Thoracic aorta (tissue), 2 donors: ENCODE measurements at regions not wholly inside any gene's neighbourhood (a gene's known extent, or its start where the extent isn't known, plus 50 kb on each side); places are given as distances from the start of the nearest gene placed in this dataset.

Source experiments
- ATAC-seq: fragments of 150-250 bp; one replicate; pipeline ENCODE4 v1.8.0; 2017; ENCODE audit warnings: low read depth; ENCODE audit not compliant: insufficient number of reproducible peaks, low FRiP score
- DNase-seq: peaks from one replicate; pipeline ENCODE4 v3.0.0-alpha.2; 2020; ENCODE audit warnings: low spot score
- H3K27ac ChIP-seq, 2 donors: fragments of 200-600 bp; sonication (generic); 1 replicate in 1 of 2; 2 replicates in 1 of 2; pipeline ENCODE4 v1.5.1; 2016; ENCODE audit warnings: mild to moderate bottlenecking in 2 of 2, moderate library complexity in 2 of 2
- H3K27me3 ChIP-seq: fragments of 200-600 bp; sonication (generic); replicated peaks from 2 replicates; pipeline ENCODE4 v1.6.0; 2016; ENCODE audit warnings: mild to moderate bottlenecking; ENCODE audit not compliant: insufficient read depth
- H3K36me3 ChIP-seq: fragments of 200-600 bp; sonication (generic); one replicate; pipeline ENCODE4 v1.5.1; 2016
- H3K4me1 ChIP-seq, 2 donors: fragments of 200-600 bp; sonication (generic); 1 replicate in 1 of 2; 2 replicates in 1 of 2; pipeline versions ENCODE4 v1.5.1 to v1.6.0; 2016; ENCODE audit warnings: low read depth in 2 of 2, mild to moderate bottlenecking in 1 of 2; ENCODE audit not compliant: control insufficient read depth in 1 of 2
- H3K4me3 ChIP-seq: fragments of 200-600 bp; sonication (generic); 2 replicates; pipeline ENCODE4 v1.5.1; 2016; ENCODE audit warnings: mild to moderate bottlenecking
- H3K9me3 ChIP-seq: fragments of 200-600 bp; sonication (generic); 2 replicates; pipeline ENCODE4 v1.5.1; 2016
- CTCF ChIP-seq: fragments of 200-600 bp; sonication (generic); IDR thresholded peaks from one replicate; pipeline ENCODE4 v1.5.1; 2019; ENCODE audit warnings: antibody characterized with exemption

GRCh38 chr2:83674050-83674449 lies 785.0 kb downstream of the SUCLG1 start:
- H3K27ac ChIP-seq = no peak overlapping the region
- H3K27me3 ChIP-seq = no peaks in the 10 kb centered on the region
- no peaks in the 10 kb centered on the region for H3K9me3 ChIP-seq
- DNase-seq (no peak), ATAC-seq (no peak)
- H3K36me3 ChIP-seq = no peaks in the 10 kb centered on the region
- H3K4me1 ChIP-seq = no peaks in the 10 kb centered on the region
- no peak for TF ChIP-seq CTCF
- H3K4me3 ChIP-seq = no peak overlapping the region

- no peak for TF ChIP-seq CTCF
- H3K4me1 ChIP-seq = no peaks in the 10 kb centered on the region
- DNase-seq = no peak
- ATAC-seq = no peak
- H3K36me3 ChIP-seq = no peaks in the 10 kb centered on the region
- no peaks in the 10 kb centered on the region for H3K27me3 ChIP-seq
- H3K9me3 ChIP-seq = no peaks in the 10 kb centered on the region
- no peak overlapping the region for H3K4me3 ChIP-seq
- H3K27ac ChIP-seq = no peak overlapping the region
These were observed 793.2 kb downstream of the SUCLG1 start for GRCh38 chr2:83665894-83666293.

GRCh38 chr2:83665154-83665553 lies 793.9 kb downstream of the SUCLG1 start:
- DNase-seq (no peak), ATAC-seq (no peak)
- no peak for TF ChIP-seq CTCF
- Histone ChIP-seq H3K27ac (no peak overlapping the region), H3K27me3 (no peaks in the 10 kb centered on the region), H3K36me3 (no peaks in the 10 kb centered on the region), H3K4me3 (no peak overlapping the region), H3K9me3 (no peaks in the 10 kb centered on the region), H3K4me1 (no peaks in the 10 kb centered on the region)

GRCh38 chr2:83661711-83662110 lies 797.4 kb downstream of the SUCLG1 start:
- no peak for DNase-seq
- H3K27ac ChIP-seq = no peak overlapping the region
- H3K27me3 ChIP-seq = no peaks in the 10 kb centered on the region
- no peak overlapping the region for H3K4me3 ChIP-seq
- no peaks in the 10 kb centered on the region for H3K9me3 ChIP-seq
- no peak for ATAC-seq
- H3K4me1 ChIP-seq = no peaks in the 10 kb centered on the region
- TF ChIP-seq CTCF = no peak
- H3K36me3 ChIP-seq = no peaks in the 10 kb centered on the region

- no peak for ATAC-seq
- H3K27ac ChIP-seq = no peak overlapping the region
- DNase-seq = no peak
- no peaks in the 10 kb centered on the region for H3K27me3 ChIP-seq
- H3K9me3 ChIP-seq = no peaks in the 10 kb centered on the region
- H3K36me3 ChIP-seq = no peaks in the 10 kb centered on the region
- H3K4me3 ChIP-seq = no peak overlapping the region
- H3K4me1 ChIP-seq = no peaks in the 10 kb centered on the region
- TF ChIP-seq CTCF = no peak
These were observed 804.9 kb downstream of the SUCLG1 start for GRCh38 chr2:83654091-83654611.
